PC-9 (cell line): ENCODE measurements at regions not wholly inside any gene's neighbourhood (a gene's known extent, or its start where the extent isn't known, plus 50 kb on each side); places are given as distances from the start of the nearest gene placed in this dataset.
A peak's percentile ranks its signal among the peaks of the same experiment; 100 is the strongest.

Source experiments
- BruUV-seq: library from RNA; stranded (reverse); fragments of 400-500 nt; replicated peaks from 2 replicates; lab custom pipeline; 2021; lab: Mats Ljungman, UMichigan
- CTCF ChIA-PET: fragments of 300-600 bp; sonication (Branson Sonifier 250); formaldehyde crosslinking; loops from one replicate; lab custom pipeline; 2022; ENCODE audit warnings: antibody characterized with exemption; lab: Charles Lee
- POLR2A ChIA-PET: fragments of 300-600 bp; sonication (Branson Sonifier 250); formaldehyde crosslinking; loops from one replicate; lab custom pipeline; 2022; ENCODE audit warnings: antibody characterized with exemption; ENCODE audit not compliant: unreplicated experiment; lab: Charles Lee
- DNase-seq, 2 experiments: peaks; one replicate each; pipeline versions ENCODE4 v3.0.0 to v3.0.0-alpha.2; 2015 to 2022; ENCODE audit warnings: mixed read lengths in 1 of 2
- H2AFZ ChIP-seq: fragments of 200-600 bp; sonication (generic); 2 replicates; pipeline ENCODE4 v1.8.1; 2017; ENCODE audit warnings: antibody characterized with exemption
- H3F3A ChIP-seq: fragments of 200-600 bp; sonication (generic); 2 replicates; pipeline ENCODE4 v1.8.1; 2017; ENCODE audit warnings: antibody characterized with exemption, mild to moderate bottlenecking, low read depth; ENCODE audit not compliant: insufficient read depth
- H3K27ac ChIP-seq: fragments of 200-600 bp; sonication (generic); 2 replicates; pipeline ENCODE4 v1.6.1; 2016; ENCODE audit warnings: mixed run types
- H3K27me3 ChIP-seq: fragments of 200-600 bp; sonication (generic); 2 replicates; pipeline ENCODE4 v1.6.1; 2016; ENCODE audit warnings: low read depth, mixed run types; ENCODE audit not compliant: insufficient read depth
- H3K36me3 ChIP-seq: fragments of 200-600 bp; sonication (generic); 2 replicates; pipeline ENCODE4 v1.6.1; 2016; ENCODE audit warnings: low read depth, mixed run types
- H3K4me1 ChIP-seq: fragments of 200-600 bp; sonication (generic); replicated peaks from 2 replicates; pipeline ENCODE4 v1.6.1; 2016; ENCODE audit warnings: mixed run types; ENCODE audit not compliant: insufficient read depth
- H3K4me2 ChIP-seq: fragments of 200-600 bp; sonication (generic); 2 replicates; pipeline ENCODE4 v1.6.1; 2017; ENCODE audit warnings: mixed run types
- H3K4me3 ChIP-seq: fragments of 200-600 bp; sonication (generic); 2 replicates; pipeline ENCODE4 v1.6.1; 2016; ENCODE audit warnings: mixed run types
- H3K79me2 ChIP-seq: fragments of 200-600 bp; sonication (generic); 2 replicates; pipeline ENCODE4 v1.6.1; 2017; ENCODE audit warnings: low read depth, mixed run types
- H3K9me2 ChIP-seq: fragments of 200-600 bp; sonication (generic); 2 replicates; pipeline ENCODE4 v1.8.1; 2017; ENCODE audit warnings: mild to moderate bottlenecking; ENCODE audit not compliant: insufficient read depth
- H3K9me3 ChIP-seq: fragments of 200-600 bp; sonication (generic); 2 replicates; pipeline ENCODE4 v1.8.1; 2016; ENCODE audit warnings: low read depth; ENCODE audit not compliant: insufficient read depth
- H4K20me1 ChIP-seq: fragments of 200-600 bp; sonication (generic); 2 replicates; pipeline ENCODE4 v1.8.1; 2017; ENCODE audit not compliant: insufficient read depth
- EZH2 ChIP-seq: fragments of 200-600 bp; sonication (generic); IDR thresholded peaks from 2 replicates; pipeline ENCODE4 v1.8.0; 2017; ENCODE audit warnings: antibody characterized with exemption, low read depth
- intact Hi-C: fragments of 100-400 bp; cut with micrococcal nuclease; formaldehyde crosslinking; loops from one replicate; pipeline ENCODE4 v1.10.0; 2022; ENCODE audit not compliant: unreplicated experiment
- TF ChIP-seq, protein P1 (sequence below): fragments of 200-600 bp; sonication (generic); conservative IDR thresholded peaks from 2 replicates; pipeline ENCODE4 v1.6.1; 2017; ENCODE audit warnings: mixed run types, antibody characterized with exemption, mild to moderate bottlenecking, moderate library complexity

- no peaks in the 10 kb centered on the region for H3K79me2 ChIP-seq
- no peaks in the 10 kb centered on the region for H3F3A ChIP-seq
- no peak for TF ChIP-seq EZH2
- TF ChIP-seq, protein P1, sequence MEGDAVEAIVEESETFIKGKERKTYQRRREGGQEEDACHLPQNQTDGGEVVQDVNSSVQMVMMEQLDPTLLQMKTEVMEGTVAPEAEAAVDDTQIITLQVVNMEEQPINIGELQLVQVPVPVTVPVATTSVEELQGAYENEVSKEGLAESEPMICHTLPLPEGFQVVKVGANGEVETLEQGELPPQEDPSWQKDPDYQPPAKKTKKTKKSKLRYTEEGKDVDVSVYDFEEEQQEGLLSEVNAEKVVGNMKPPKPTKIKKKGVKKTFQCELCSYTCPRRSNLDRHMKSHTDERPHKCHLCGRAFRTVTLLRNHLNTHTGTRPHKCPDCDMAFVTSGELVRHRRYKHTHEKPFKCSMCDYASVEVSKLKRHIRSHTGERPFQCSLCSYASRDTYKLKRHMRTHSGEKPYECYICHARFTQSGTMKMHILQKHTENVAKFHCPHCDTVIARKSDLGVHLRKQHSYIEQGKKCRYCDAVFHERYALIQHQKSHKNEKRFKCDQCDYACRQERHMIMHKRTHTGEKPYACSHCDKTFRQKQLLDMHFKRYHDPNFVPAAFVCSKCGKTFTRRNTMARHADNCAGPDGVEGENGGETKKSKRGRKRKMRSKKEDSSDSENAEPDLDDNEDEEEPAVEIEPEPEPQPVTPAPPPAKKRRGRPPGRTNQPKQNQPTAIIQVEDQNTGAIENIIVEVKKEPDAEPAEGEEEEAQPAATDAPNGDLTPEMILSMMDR: no peak
- H3K27ac ChIP-seq: no peak overlapping the region
- CTCF ChIA-PET: no interaction called here
- H4K20me1 ChIP-seq: no peaks in the 10 kb centered on the region
- H3K27me3 ChIP-seq: no peaks in the 10 kb centered on the region
- H3K4me3 ChIP-seq: no peak overlapping the region
- no peak for DNase-seq
- H3K4me2 ChIP-seq: no peak overlapping the region
- H3K36me3 ChIP-seq: no peaks in the 10 kb centered on the region
- BruUV-seq: no TSS peak
- intact Hi-C loops: no loop called here
- no peaks in the 10 kb centered on the region for H3K9me3 ChIP-seq
- peaks cover 6% of the 10 kb centered on the region; the same call in 1 of the 2 replicates for H3K9me2 ChIP-seq
- POLR2A ChIA-PET: no interaction called here
- H3K4me1 ChIP-seq: no peaks in the 10 kb centered on the region
- no peak overlapping the region for H2AFZ ChIP-seq
These were observed 374.3 kb downstream of the SOCS6 start for GRCh38 chr18:70663141-70663540.

DNA sequence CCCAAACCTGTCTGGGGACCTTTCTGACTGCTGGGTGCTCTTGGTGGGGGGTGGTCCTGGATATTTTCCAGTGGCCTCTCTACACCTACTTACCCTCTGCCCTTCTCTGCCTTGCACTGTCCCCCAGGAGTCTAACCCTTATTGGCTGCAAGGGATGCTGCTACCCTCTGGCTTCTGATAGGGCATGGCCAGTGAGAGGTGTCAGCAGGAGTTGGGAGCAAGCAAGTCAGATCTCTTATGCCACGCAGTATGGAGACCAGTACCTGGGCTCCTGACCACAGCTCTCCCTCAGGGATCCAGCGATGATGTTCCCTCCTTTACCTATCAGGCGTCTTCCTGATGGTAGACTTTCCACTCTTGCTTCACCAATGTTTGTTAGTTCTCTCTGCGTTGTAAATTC, 373.7 kb downstream of the SOCS6 start:
- Histone ChIP-seq H3K27ac (no peak overlapping the region), H2AFZ (no peak overlapping the region), H3K36me3 (no peaks in the 10 kb centered on the region), H4K20me1 (no peaks in the 10 kb centered on the region), H3K27me3 (no peaks in the 10 kb centered on the region), H3K4me1 (no peaks in the 10 kb centered on the region), H3K4me3 (no peak overlapping the region), H3F3A (no peaks in the 10 kb centered on the region), H3K9me3 (no peaks in the 10 kb centered on the region), H3K4me2 (no peak overlapping the region), H3K9me2 (peaks cover 6% of the 10 kb centered on the region; the same call in 1 of the 2 replicates), H3K79me2 (no peaks in the 10 kb centered on the region)
- intact Hi-C loops: no loop called here
- TF ChIP-seq, protein P1: no peak
- TF ChIP-seq EZH2: no peak
- no peak for DNase-seq
- BruUV-seq: no TSS peak
- ChIA-PET CTCF (no interaction called here), POLR2A (no interaction called here)

GRCh38 chr18:70659036-70659925, 370.4 kb downstream of the SOCS6 start:
- no peak overlapping the region for H3K4me3 ChIP-seq
- BruUV-seq: no TSS peak
- no peak for DNase-seq
- no peaks in the 10 kb centered on the region for H3K4me1 ChIP-seq
- no peaks in the 10 kb centered on the region for H3F3A ChIP-seq
- no peaks in the 10 kb centered on the region for H3K36me3 ChIP-seq
- no peaks in the 10 kb centered on the region for H3K79me2 ChIP-seq
- no peak overlapping the region for H2AFZ ChIP-seq
- no peaks in the 10 kb centered on the region for H3K9me2 ChIP-seq
- intact Hi-C loops: no loop called here
- H3K27ac ChIP-seq: no peak overlapping the region
- no peaks in the 10 kb centered on the region for H3K9me3 ChIP-seq
- TF ChIP-seq, protein P1: no peak
- H4K20me1 ChIP-seq: no peaks in the 10 kb centered on the region
- H3K4me2 ChIP-seq: peak overlapping the region; percentile 45
- ChIA-PET POLR2A (interaction anchor here (0.6 kb wide), 1 partner anchor 165 kb away, joined by 6 read pairs; no protein-coding TSS in a partner anchor), CTCF (no interaction called here)
- H3K27me3 ChIP-seq: no peaks in the 10 kb centered on the region
